GM21360 (cell line): ENCODE measurements at regions not wholly inside any gene's neighbourhood (a gene's known extent, or its start where the extent isn't known, plus 50 kb on each side); places are given as distances from the start of the nearest gene placed in this dataset.
A peak's percentile ranks its signal among the peaks of the same experiment; 100 is the strongest.

Experiments
- ATAC-seq: cut with Tn5 transposase; IDR thresholded peaks from one replicate; pipeline ENCODE4 v1.9.1; 2021; ENCODE audit warnings: mild to moderate bottlenecking, moderate library complexity; ENCODE audit not compliant: unreplicated experiment

DNA sequence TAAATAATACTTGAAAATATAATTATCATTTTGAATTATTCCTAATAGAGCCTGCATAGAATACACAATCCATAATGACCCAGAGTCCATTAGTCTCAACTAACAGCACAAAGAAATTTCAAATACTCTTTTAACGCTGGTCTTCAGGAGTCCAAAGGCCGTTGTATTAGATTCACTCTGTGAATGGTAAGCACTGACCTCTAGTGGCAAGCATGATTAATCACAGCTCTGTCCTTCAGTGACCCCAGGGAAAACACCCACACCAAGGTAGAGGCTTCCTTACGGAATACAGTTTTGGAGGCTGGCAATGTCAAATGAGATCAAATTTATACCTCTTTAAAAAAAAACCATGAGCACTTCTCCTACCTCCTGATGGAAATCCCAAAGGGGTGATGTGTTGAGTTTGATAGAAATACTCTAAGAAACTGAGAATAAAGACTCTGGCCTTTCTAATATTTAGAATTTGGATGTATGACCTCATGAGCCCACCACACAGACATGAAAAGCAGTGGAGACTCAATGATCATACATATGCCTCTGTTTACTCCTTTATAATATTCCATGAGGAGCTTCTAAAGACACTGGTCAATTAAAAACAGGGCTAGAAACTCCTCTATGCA is 147.2 kb upstream of the DKK2 start:
- ATAC-seq: peak; percentile 99

DNA sequence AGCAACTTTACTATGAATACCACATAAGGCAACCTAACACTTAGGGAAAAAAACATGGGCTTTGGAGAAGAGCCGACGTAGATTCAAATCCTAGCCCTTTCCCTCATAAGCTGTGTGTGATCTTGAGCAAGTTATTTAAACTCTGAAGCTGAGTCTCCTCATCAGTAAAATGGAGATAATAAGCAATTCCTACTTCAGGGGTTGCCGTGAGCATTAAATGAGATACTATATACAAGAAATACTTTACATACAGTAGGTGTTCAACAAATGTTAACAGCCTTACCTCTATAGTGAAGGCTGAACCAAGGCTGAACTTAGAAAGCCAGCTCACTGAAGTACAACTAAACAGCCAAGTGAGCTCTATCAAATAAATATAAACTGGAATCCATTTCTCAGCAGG is 146.2 kb upstream of the DKK2 start:
- no peak for ATAC-seq

GRCh38 chr4:107166873-107167450 is 130.8 kb upstream of the DKK2 start:
- ATAC-seq: no peak

DNA sequence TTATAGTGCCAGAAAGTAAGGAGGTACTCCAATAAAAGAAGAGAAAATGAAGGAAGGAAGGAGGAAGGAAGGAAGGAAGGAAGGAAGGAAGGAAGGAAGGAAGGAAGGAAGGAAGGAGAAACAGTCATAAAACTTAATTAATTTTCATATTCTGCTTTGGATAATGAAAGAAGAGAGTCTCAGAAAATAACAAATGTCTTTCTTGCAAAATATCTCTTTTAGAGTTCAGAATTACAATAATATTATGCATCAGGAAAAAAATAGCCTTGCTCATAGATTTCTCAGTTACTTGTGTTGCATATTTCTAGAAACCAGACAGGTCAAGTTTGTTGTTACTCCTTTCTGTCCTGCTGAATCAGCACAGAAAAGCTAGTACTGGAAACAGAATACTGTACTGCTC is 130.1 kb upstream of the DKK2 start:
- no peak for ATAC-seq

DNA sequence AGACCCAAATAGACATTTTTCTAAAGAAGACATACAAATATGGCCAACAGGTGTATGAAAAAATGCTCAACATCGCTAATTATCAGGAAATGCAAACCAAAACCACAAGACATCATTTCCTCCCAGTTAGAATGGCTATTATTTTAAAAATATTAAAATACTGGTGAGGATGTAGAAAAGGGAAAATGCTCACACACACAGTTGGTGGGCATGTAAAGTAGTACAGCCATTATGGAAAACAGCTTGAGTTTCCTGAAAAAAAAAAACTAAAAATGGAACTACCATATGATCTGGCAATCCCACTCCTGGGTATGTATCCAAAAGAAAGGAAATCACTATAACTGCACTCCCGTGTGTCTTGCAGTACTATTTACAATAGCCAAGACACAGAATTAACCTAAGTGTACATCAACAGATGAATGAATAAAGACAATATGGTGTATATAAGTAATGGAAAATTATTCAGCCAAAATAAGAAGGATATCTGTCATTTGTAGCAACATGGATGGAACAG is 128.9 kb upstream of the DKK2 start:
- no peak for ATAC-seq

- ATAC-seq: no peak
These were observed 120.3 kb upstream of the DKK2 start for GRCh38 chr4:107156443-107156842.

DNA sequence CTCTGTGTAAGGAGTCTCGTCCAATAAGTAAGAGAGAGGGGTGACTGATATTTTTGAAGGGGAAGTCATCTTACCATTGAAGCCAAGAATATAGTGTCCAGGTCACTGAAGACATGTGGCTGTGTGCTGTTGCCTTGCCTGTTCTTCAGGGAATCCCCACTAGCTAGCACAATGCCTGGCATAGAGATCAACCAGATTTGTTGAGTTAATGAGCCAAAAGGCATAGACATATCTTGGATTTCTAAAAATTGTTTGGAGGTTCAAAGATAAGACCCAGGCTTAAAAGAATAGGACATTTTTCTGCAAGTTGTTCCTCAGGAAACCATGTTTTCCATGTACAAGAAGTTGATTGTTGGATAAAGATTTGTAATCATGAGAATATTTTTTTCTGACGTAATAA is 119.3 kb upstream of the DKK2 start:
- ATAC-seq: no peak

DNA sequence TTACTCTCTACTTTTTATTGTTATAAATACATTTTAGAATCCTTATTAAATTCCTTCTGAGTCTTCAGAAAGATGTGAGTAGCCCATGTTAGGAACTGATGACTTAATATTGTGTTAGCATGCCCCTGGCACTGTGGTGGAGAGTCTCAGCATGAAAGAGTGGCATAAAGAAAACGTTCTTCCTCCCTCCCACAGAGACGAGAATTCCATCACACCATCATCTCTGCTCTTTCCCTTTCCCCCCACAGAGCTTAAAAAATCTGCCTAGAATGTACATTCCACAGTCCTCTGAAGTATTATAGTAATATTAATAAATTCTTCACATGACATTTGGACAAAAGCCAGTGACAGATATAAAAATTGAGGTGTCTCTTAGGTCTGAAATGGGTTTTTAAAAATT is 117.8 kb upstream of the DKK2 start:
- no peak for ATAC-seq

DNA sequence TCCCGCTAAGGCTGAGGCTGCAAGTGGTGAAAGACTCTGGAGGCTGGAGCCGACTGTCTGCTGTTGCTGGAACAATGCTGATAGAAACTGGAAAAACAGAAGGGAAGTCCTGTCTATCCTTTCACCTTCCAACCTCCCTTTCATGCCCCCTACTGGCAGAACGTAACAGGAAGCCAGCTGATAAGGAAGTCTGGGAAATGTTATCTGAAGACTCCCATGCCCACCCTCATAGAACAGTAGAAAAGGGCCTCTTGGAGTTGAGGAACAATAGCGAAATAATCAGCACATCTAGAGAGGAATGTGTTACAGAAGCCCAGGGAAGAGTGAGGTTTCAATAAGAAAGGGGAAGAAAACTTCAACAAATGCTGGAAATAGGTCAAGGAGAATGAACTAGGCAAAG is 117.1 kb upstream of the DKK2 start:
- no peak for ATAC-seq

GRCh38 chr4:107151173-107151572 is 115.1 kb upstream of the DKK2 start:
- no peak for ATAC-seq

GRCh38 chr4:107148904-107149303 is 112.8 kb upstream of the DKK2 start:
- ATAC-seq: no peak

DNA sequence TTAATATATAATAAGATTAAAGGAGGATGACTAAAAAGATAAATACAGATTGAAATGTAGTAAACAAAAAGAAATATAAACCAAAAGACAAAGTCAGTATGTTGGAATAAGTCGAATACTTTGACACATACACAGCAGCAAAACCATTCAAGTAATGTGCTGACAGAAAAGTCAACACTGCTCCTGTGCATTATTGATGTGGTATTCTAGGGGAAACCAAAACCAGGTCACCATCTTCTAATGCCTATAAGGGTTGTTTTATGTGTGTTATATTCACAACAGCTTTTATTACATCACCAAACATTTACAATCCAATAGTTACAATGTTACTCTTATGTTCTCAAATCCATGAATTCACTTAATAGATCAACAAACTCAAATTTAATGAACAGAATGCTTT is 111.8 kb upstream of the DKK2 start:
- ATAC-seq: no peak

GRCh38 chr4:107138433-107138832 is 102.3 kb upstream of the DKK2 start:
- no peak for ATAC-seq

DNA sequence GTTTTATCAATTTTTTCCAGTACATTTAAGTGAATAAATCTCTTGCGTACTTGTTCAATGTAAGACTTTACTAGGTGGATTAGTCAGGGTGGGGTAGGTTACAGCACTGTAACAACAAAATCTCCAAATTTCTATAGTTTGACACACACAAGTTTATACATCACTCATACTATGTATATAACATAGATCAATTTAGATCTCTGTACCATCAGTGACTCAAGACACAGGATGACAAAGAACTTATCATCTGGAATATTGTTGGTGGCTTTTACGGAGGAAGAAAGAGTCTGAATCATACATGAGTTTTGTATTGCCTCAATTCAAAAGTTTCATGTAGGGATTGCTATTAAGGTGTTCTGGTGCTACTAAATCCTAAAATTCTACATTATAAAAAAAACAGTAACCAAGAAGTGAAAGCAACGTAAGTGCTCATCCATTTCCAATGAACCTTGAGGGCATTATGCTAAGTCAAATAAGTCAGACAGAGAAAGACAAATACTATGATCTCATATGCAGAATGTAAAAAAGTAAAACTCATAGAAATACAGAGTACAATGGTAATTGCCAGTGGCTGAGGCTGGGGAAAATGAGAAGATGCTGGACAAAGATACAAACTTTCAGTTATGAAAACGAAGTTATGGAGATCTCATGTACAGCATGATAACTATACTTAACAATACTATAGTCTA is 98.0 kb upstream of the DKK2 start:
- ATAC-seq: no peak

- ATAC-seq: no peak
These were observed 95.2 kb upstream of the DKK2 start for GRCh38 chr4:107131295-107131694.

GRCh38 chr4:107130157-107130556 is 94.0 kb upstream of the DKK2 start:
- no peak for ATAC-seq

DNA sequence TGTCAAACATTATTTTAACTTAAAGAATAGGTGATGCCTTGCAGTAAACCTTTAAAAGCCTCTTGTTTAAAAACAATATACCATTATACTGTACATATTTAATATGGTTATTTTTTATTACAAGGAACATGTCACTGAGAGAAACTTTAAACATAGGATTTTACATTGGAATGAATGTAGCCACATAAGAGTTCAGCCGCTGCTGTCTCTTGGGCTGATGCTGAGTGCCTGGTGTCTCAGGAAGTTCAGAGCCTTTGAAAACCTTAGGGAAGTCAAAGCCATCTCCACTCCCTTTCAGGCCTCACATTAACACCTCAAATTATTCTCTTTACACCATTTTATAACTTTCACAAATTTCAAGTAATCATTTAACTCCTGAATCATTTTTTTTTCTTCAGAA is 93.5 kb upstream of the DKK2 start:
- no peak for ATAC-seq

GRCh38 chr4:107129076-107129475 is 93.0 kb upstream of the DKK2 start:
- no peak for ATAC-seq

DNA sequence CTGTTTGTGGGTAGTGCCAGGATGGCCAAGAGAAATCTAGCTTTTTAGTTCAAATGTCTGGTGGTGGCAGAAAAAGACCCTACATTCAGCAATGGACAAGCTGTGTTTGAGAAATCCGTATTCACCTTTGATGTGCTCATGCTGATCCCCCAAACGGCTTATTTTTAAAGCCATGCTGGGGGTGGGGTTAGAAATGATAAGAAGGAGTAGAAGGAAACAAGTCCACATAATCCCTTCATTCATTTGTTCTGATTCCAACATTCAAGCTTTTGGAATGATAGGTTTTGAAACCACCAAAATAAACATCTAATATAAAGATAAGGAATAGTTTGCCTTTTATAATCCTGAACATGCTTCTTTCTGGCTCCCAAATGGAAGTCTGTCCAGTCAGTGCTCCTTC is 92.0 kb upstream of the DKK2 start:
- ATAC-seq: no peak

- ATAC-seq: no peak
These were observed 89.4 kb upstream of the DKK2 start for GRCh38 chr4:107125496-107125895.

DNA sequence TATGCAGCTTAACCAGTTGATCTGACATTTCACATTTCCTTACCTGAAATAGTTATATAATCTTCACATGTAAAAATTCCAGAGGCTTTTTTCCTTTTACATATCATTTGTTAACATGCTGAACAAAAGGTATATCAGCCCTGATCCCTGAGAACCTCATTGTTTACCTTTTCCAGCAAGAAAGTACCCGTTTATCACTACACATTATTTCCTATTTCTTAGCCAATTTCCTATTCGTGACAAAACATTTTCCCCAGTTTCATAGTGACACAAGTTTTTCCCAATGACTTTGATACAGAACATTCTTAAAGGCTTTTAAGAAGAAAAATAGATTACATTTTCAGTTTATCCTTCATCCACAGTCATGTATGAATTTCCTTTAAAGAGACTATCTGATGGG is 86.6 kb upstream of the DKK2 start:
- ATAC-seq: no peak

GRCh38 chr4:107120661-107121060 is 84.5 kb upstream of the DKK2 start:
- no peak for ATAC-seq
